SK-N-MC (cell line): ENCODE measurements at regions not wholly inside any gene's neighbourhood (a gene's known extent, or its start where the extent isn't known, plus 50 kb on each side); places are given as distances from the start of the nearest gene placed in this dataset.

ENCODE experiments used
- EZH2 ChIP-seq: fragments of 200-600 bp; sonication (generic); IDR thresholded peaks from one replicate; pipeline ENCODE4 v1.6.1; 2017; ENCODE audit warnings: antibody characterized with exemption
- POLR2AphosphoS5 ChIP-seq: IDR thresholded peaks from 2 replicates; pipeline ENCODE4 v1.6.1; 2012; ENCODE audit warnings: mild to moderate bottlenecking, low read depth, low read length, borderline replicate concordance

GRCh38 chr4:34422472-34423175 lies 1821.7 kb downstream of the ARAP2 start:
- TF ChIP-seq POLR2AphosphoS5 (no peak), EZH2 (no peak)
